BE2C (cell line): ENCODE measurements at regions not wholly inside any gene's neighbourhood (a gene's known extent, or its start where the extent isn't known, plus 50 kb on each side); places are given as distances from the start of the nearest gene placed in this dataset.

Source experiments
- DNase-seq: peaks from one replicate; pipeline ENCODE4 v3.0.0-alpha.2; 2020
- H3K27me3 ChIP-seq: fragments of 250-450 bp; sonication (Bioruptor Pico); 2 replicates; pipeline ENCODE4 v1.5.1; 2020; ENCODE audit warnings: mild to moderate bottlenecking
- H3K36me3 ChIP-seq: fragments of 250-450 bp; sonication (Bioruptor Pico); 2 replicates; pipeline ENCODE4 v1.5.1; 2020; ENCODE audit warnings: mild to moderate bottlenecking
- H3K4me1 ChIP-seq: fragments of 250-450 bp; sonication (Bioruptor Pico); 2 replicates; pipeline ENCODE4 v1.5.1; 2020
- H3K4me3 ChIP-seq: 2 replicates; pipeline ENCODE4 v1.5.1; 2011; ENCODE audit warnings: low read depth, low read length
- H3K9me3 ChIP-seq: fragments of 250-450 bp; sonication (Bioruptor Pico); 2 replicates; pipeline ENCODE4 v1.5.1; 2020
- CTCF ChIP-seq: IDR thresholded peaks from 2 replicates; pipeline ENCODE4 v1.5.1; 2012; ENCODE audit warnings: mild to moderate bottlenecking, low read depth, low read length

DNA sequence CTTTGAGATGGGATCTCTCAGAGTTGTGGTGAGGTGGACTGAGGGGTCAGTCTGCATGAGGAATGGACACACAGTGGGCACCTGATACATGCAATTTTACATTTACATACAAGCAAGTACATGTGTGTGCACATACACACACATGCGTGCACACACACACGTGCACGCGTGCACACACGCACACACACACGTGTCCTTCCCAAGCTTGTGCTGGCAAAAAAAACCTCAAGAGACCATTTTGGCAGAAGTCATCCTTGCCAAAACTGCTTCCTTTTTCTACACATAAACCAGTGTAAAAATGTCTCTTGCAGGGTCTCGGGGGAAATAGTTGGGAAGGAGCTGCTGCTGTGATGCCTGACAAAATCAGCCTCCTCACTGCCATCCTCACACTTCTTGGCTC, 279.5 kb upstream of the POU3F3 start:
- TF ChIP-seq CTCF: no peak
- Histone ChIP-seq H3K9me3 (no peaks in the 10 kb centered on the region), H3K4me3 (no peak overlapping the region), H3K36me3 (no peaks in the 10 kb centered on the region), H3K27me3 (no peaks in the 10 kb centered on the region), H3K4me1 (no peaks in the 10 kb centered on the region)
- no peak for DNase-seq

DNA sequence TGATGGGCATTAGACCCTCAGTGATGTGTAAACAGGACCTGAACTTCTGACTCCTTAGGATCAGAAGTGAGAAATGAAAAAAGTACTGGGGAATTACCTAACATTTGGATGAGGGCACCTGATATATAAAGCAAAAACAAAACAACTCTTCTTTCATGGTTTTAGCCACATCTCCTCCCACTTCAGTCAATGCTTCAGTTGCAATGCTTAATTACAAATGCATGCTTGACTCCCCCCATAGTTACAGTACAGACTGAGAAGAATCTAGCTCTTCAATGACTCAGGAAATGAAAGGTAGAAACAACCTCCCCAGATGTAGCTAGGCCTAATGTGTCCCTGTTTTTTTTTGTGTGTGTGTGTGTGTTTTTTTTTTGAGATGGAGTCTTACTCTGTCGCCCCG, 276.8 kb upstream of the POU3F3 start:
- Histone ChIP-seq H3K36me3 (no peaks in the 10 kb centered on the region), H3K4me3 (no peak overlapping the region), H3K9me3 (no peaks in the 10 kb centered on the region), H3K27me3 (no peaks in the 10 kb centered on the region), H3K4me1 (no peaks in the 10 kb centered on the region)
- no peak for TF ChIP-seq CTCF
- no peak for DNase-seq

DNA sequence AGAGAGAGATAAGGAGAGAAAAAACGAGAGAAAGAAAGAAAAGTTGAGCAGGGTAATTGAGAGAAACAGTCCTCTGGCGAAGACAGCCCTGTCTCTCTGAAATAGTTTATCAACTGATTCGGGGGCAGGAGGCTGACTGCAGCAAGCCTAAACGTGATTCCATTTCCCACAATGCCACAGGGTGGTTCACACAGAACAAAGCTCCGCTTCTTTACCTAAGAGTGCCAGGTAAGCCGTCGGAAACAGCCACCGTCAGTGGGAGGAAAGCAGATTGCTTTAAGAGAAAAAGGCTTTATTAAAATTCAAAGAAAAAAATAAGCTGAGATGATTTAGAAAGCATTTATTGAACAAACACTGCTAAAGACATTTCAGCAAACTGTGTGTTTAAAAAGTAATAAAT, 271.4 kb upstream of the POU3F3 start:
- no peak for TF ChIP-seq CTCF
- no peaks in the 10 kb centered on the region for H3K27me3 ChIP-seq
- H3K9me3 ChIP-seq: no peaks in the 10 kb centered on the region
- no peaks in the 10 kb centered on the region for H3K36me3 ChIP-seq
- no peak overlapping the region for H3K4me3 ChIP-seq
- no peak for DNase-seq
- no peaks in the 10 kb centered on the region for H3K4me1 ChIP-seq

- no peak for TF ChIP-seq CTCF
- no peaks in the 10 kb centered on the region for H3K9me3 ChIP-seq
- H3K36me3 ChIP-seq: no peaks in the 10 kb centered on the region
- DNase-seq: no peak
- no peaks in the 10 kb centered on the region for H3K4me1 ChIP-seq
- no peak overlapping the region for H3K4me3 ChIP-seq
- H3K27me3 ChIP-seq: no peaks in the 10 kb centered on the region
These were observed 270.1 kb upstream of the POU3F3 start for GRCh38 chr2:104583811-104584210.

GRCh38 chr2:104584393-104584792, 269.5 kb upstream of the POU3F3 start:
- H3K9me3 ChIP-seq: no peaks in the 10 kb centered on the region
- H3K27me3 ChIP-seq: no peaks in the 10 kb centered on the region
- H3K4me1 ChIP-seq: no peaks in the 10 kb centered on the region
- no peaks in the 10 kb centered on the region for H3K36me3 ChIP-seq
- no peak overlapping the region for H3K4me3 ChIP-seq
- no peak for DNase-seq
- TF ChIP-seq CTCF: no peak

DNA sequence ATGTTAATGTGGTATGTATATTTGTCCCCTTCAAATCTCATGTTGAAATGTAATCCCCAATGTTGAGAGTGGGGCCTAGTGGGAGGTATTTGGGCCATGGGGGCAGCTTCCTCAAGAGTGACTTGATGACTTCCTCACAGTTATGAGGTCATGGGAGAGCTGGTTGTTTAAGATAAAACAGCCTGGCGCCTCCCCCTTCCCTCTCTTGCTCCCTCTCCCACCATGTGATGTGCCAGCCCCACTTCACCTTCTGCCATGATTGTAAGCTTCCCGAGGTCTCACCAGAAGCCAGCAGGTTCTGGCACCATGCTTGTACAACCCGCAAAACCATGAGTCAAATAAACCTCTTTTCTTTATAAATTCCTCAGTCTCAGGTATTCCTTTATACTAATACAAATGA, 258.3 kb upstream of the POU3F3 start:
- H3K4me1 ChIP-seq: no peaks in the 10 kb centered on the region
- H3K27me3 ChIP-seq: no peaks in the 10 kb centered on the region
- H3K9me3 ChIP-seq: no peaks in the 10 kb centered on the region
- no peak for DNase-seq
- no peaks in the 10 kb centered on the region for H3K36me3 ChIP-seq
- H3K4me3 ChIP-seq: no peak overlapping the region
- TF ChIP-seq CTCF: no peak
